NOMO-1 treated with dmso at 0.1 percent for 144 hours (cell line): ENCODE measurements at regions not wholly inside any gene's neighbourhood (a gene's known extent, or its start where the extent isn't known, plus 50 kb on each side); places are given as distances from the start of the nearest gene placed in this dataset.
"Not testable (repeated sequence)": the region's sequence is repeated elsewhere in the genome, so short reads cannot be mapped to it uniquely, and the experiment has no call there.

Source experiments
- DNase-seq: peaks from one replicate; lab custom pipeline; 2025; ENCODE audit not compliant: unreplicated experiment; lab: John Stamatoyannopoulos, UW

GRCh38 chr3:161599697-161600096 is 103.1 kb downstream of the OTOL1 start:
- DNase-seq, result no peak

GRCh38 chr3:161600173-161600572 is 103.6 kb downstream of the OTOL1 start:
- no peak for DNase-seq

GRCh38 chr3:161602475-161602874 is 105.9 kb downstream of the OTOL1 start:
- DNase-seq, result no peak

- DNase-seq, result no peak
Observed at GRCh38 chr3:161602918-161603317, 106.3 kb downstream of the OTOL1 start.

- DNase-seq, result no peak
Observed at GRCh38 chr3:161607056-161607455, 110.4 kb downstream of the OTOL1 start.

GRCh38 chr3:161619351-161619750 is 122.7 kb downstream of the OTOL1 start:
- DNase-seq, result no peak

- no peak for DNase-seq
Observed at GRCh38 chr3:161630794-161631193, 134.2 kb downstream of the OTOL1 start.

- no peak for DNase-seq
Observed at GRCh38 chr3:161631536-161631935, 134.9 kb downstream of the OTOL1 start.

- no peak for DNase-seq
Observed at GRCh38 chr3:161637559-161637958, 141.0 kb downstream of the OTOL1 start.

- not testable (repeated sequence) for DNase-seq
Observed at GRCh38 chr3:161639095-161639494, 142.5 kb downstream of the OTOL1 start.

- DNase-seq, result no peak
Observed at GRCh38 chr3:161640181-161640580, 143.6 kb downstream of the OTOL1 start.

- no peak for DNase-seq
Observed at GRCh38 chr3:161641287-161641686, 144.7 kb downstream of the OTOL1 start.

GRCh38 chr3:161644891-161645635 is 148.5 kb downstream of the OTOL1 start:
- DNase-seq, result no peak

- no peak for DNase-seq
Observed at GRCh38 chr3:161647936-161648470, 151.4 kb downstream of the OTOL1 start.

GRCh38 chr3:161649900-161650484 is 153.4 kb downstream of the OTOL1 start:
- DNase-seq, result no peak

- no peak for DNase-seq
Observed at GRCh38 chr3:161657786-161658185, 161.2 kb downstream of the OTOL1 start.

- no peak for DNase-seq
Observed at GRCh38 chr3:161671141-161671540, 174.5 kb downstream of the OTOL1 start.

- no peak for DNase-seq
Observed at GRCh38 chr3:161672478-161672877, 175.9 kb downstream of the OTOL1 start.

GRCh38 chr3:161673866-161674265 is 177.3 kb downstream of the OTOL1 start:
- DNase-seq, result no peak

GRCh38 chr3:161674402-161674801 is 177.8 kb downstream of the OTOL1 start:
- no peak for DNase-seq

- not testable (repeated sequence) for DNase-seq
Observed at GRCh38 chr3:161681831-161682230, 185.2 kb downstream of the OTOL1 start.

- DNase-seq, result no peak
Observed at GRCh38 chr3:161682715-161683114, 186.1 kb downstream of the OTOL1 start.
